Common myeloid progenitor, CD34-positive (primary cell): ENCODE measurements at regions not wholly inside any gene's neighbourhood (a gene's known extent, or its start where the extent isn't known, plus 50 kb on each side); places are given as distances from the start of the nearest gene placed in this dataset.
"Not testable (repeated sequence)": the region's sequence is repeated elsewhere in the genome, so short reads cannot be mapped to it uniquely, and the experiment has no call there.

Experiments used
- CTCF ChIA-PET: fragments of 350-600 bp; sonication (Branson Sonifier 250); formaldehyde crosslinking; loops from one replicate; lab custom pipeline; 2021; ENCODE audit warnings: antibody characterized with exemption; lab: Charles Lee
- POLR2A ChIA-PET: fragments of 350-600 bp; sonication (Branson Sonifier 250); formaldehyde crosslinking; loops from one replicate; lab custom pipeline; 2021; ENCODE audit warnings: antibody characterized with exemption; lab: Charles Lee
- DNase-seq, 3 donors: peaks; one replicate each; pipeline versions ENCODE4 v3.0.0 to v3.0.0-alpha.2; 2013
- H3K27ac ChIP-seq, 2 experiments: 1 replicate in 1 of 2; 2 replicates in 1 of 2; pipeline ENCODE4 v1.7.0; 2013; ENCODE audit warnings: inconsistent platforms in 2 of 2, low read length in 2 of 2, mild to moderate bottlenecking in 2 of 2, low read depth in 1 of 2, moderate library complexity in 1 of 2; ENCODE audit not compliant: severe bottlenecking in 2 of 2, insufficient read depth in 1 of 2, poor library complexity in 1 of 2
- H3K27me3 ChIP-seq, 5 experiments: replicated peaks in 2 of 5; 1 replicate in 3 of 5; 2 replicates in 2 of 5; pipeline versions ENCODE4 v1.6.1 to v1.7.0; 2013; ENCODE audit warnings: low read length in 4 of 5, mild to moderate bottlenecking in 2 of 5, moderate library complexity in 2 of 5, inconsistent platforms in 1 of 5; ENCODE audit not compliant: insufficient read depth in 5 of 5, control insufficient read depth in 4 of 5
- H3K36me3 ChIP-seq, 4 experiments: 1 replicate in 2 of 4; 2 replicates in 2 of 4; pipeline versions ENCODE4 v1.6.1 to v1.7.0; 2013; ENCODE audit warnings: low read length in 3 of 4, control low read depth in 1 of 4, mild to moderate bottlenecking in 1 of 4; ENCODE audit not compliant: control insufficient read depth in 4 of 4, insufficient read depth in 4 of 4
- H3K4me1 ChIP-seq, 4 experiments: 1 replicate in 3 of 4; 2 replicates in 1 of 4; pipeline versions ENCODE4 v1.6.1 to v1.7.1; 2013; ENCODE audit warnings: low read length in 3 of 4, mild to moderate bottlenecking in 3 of 4, control low read depth in 1 of 4, inconsistent platforms in 1 of 4, moderate library complexity in 1 of 4; ENCODE audit not compliant: control insufficient read depth in 4 of 4, insufficient read depth in 4 of 4; ENCODE audit errors: control extremely low read depth in 1 of 4
- H3K4me3 ChIP-seq, 7 experiments: 1 replicate in 4 of 7; 2 replicates in 3 of 7; pipeline versions ENCODE4 v1.5.1 to v1.7.0; 2013; ENCODE audit warnings: mild to moderate bottlenecking in 7 of 7, low read length in 6 of 7, moderate library complexity in 6 of 7, inconsistent platforms in 2 of 7, low read depth in 2 of 7, control low read depth in 1 of 7; ENCODE audit not compliant: insufficient read depth in 4 of 7, control insufficient read depth in 1 of 7; ENCODE audit errors: extremely low read depth in 1 of 7
- H3K9me3 ChIP-seq, 5 experiments: 1 replicate in 4 of 5; 2 replicates in 1 of 5; pipeline versions ENCODE4 v1.6.1 to v1.7.1; 2013; ENCODE audit warnings: low read length in 4 of 5, mild to moderate bottlenecking in 2 of 5, inconsistent platforms in 1 of 5, low read depth in 1 of 5, moderate library complexity in 1 of 5; ENCODE audit not compliant: control insufficient read depth in 4 of 5, insufficient read depth in 2 of 5; ENCODE audit errors: control extremely low read depth in 1 of 5
- WGBS: methylation state at CpG from one replicate; pipeline ENCODE4 v1.1.5; 2013; ENCODE audit not compliant: insufficient coverage; 5-methylcytosine and 5-hydroxymethylcytosine counted together

GRCh38 chr10:21423338-21423737 lies 102.1 kb downstream of the SKIDA1 start:
- WGBS = 59% methylated on average over 2 of the region's 2 CpGs
- Histone ChIP-seq H3K27me3 (no peaks in the 10 kb centered on the region), H3K4me1 (no peaks in the 10 kb centered on the region), H3K4me3 (no peak overlapping the region), H3K36me3 (no peaks in the 10 kb centered on the region), H3K9me3 (peaks cover 0 to 12% (median 0%) of the 10 kb centered on the region in 5 experiments), H3K27ac (no peak overlapping the region)
- ChIA-PET POLR2A (no interaction called here), CTCF (no interaction called here)
- no peak for DNase-seq

DNA sequence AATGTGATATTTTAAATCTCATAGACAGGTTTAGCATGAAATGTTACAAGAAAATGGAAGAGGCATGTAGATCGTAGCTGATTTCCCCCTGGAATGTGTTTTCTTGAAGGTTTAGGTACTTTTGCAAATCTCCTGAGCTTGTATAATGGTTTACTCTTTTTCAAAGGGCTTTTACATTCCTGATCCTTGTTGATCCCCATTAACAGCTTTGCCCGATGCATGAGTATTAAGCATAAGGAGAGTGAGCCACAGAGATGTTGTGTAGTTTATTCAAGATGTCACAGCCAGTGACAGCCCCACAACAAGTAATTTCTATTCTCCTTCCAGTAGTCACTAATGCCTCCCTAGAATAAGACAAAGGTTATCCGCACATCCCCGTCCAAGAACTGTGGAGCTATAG lies 103.7 kb downstream of the SKIDA1 start:
- H3K9me3 ChIP-seq = peaks cover 0 to 3% (median 0%) of the 10 kb centered on the region in 5 experiments
- WGBS = 94% methylated on average over 2 of the region's 4 CpGs
- no peaks in the 10 kb centered on the region for H3K27me3 ChIP-seq
- no peaks in the 10 kb centered on the region for H3K4me1 ChIP-seq
- no peak for DNase-seq
- no peak overlapping the region for H3K4me3 ChIP-seq
- POLR2A ChIA-PET = no interaction called here
- CTCF ChIA-PET = no interaction called here
- no peaks in the 10 kb centered on the region for H3K36me3 ChIP-seq
- H3K27ac ChIP-seq = no peak overlapping the region

GRCh38 chr10:21421016-21421415 lies 104.5 kb downstream of the SKIDA1 start:
- Histone ChIP-seq H3K9me3 (no peaks in the 10 kb centered on the region), H3K4me1 (no peaks in the 10 kb centered on the region), H3K27me3 (no peaks in the 10 kb centered on the region), H3K36me3 (no peaks in the 10 kb centered on the region), H3K4me3 (no peak overlapping the region), H3K27ac (no peak overlapping the region)
- no peak for DNase-seq
- 100% methylated on average over 1 of the region's 2 CpGs for WGBS
- CTCF ChIA-PET = no interaction called here
- POLR2A ChIA-PET = no interaction called here

DNA sequence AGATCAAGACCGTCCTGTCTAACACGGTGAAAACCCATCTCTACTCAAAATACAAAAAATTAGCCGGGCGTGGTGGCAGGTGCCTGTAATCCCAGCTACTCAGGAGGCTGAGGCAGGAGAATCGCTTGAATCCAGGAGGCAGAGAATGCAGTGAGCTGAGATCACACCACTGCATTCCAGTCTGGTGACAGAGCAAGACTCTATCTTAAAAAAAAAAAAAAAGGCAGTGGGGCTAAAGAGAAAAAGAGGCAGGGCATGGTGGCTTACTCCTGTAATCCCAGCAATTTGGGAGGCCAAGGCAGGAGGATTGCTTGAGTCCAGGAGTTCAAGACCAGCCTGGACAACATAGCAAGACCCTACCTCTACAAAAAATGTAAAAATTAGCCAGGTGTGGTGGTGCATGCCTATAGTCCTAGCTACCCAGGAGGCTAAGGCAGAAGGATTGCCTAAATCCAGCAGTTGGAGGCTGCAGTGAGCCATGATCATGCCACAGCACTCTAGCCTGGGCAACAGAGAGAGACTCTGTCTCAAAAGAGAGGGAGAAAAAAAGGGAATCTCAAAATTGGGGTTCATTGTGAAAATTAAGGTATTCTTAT lies 106.4 kb downstream of the SKIDA1 start:
- H3K27me3 ChIP-seq, POLR2A ChIA-PET, H3K36me3 ChIP-seq, CTCF ChIA-PET, H3K27ac ChIP-seq, H3K4me1 ChIP-seq, DNase-seq, H3K4me3 ChIP-seq, H3K9me3 ChIP-seq: not testable (repeated sequence)
- WGBS = 92% methylated on average over 5 of the region's 5 CpGs

GRCh38 chr10:21417172-21417712 lies 108.2 kb downstream of the SKIDA1 start:
- Histone ChIP-seq H3K36me3 (no peaks in the 10 kb centered on the region), H3K27me3 (no peaks in the 10 kb centered on the region), H3K9me3 (no peaks in the 10 kb centered on the region), H3K4me3 (no peak overlapping the region), H3K27ac (no peak overlapping the region), H3K4me1 (no peaks in the 10 kb centered on the region)
- WGBS = no CpG with 5 or more reads among the region's 6 CpGs
- POLR2A ChIA-PET = no interaction called here
- CTCF ChIA-PET = no interaction called here
- no peak for DNase-seq

- ChIA-PET POLR2A (no interaction called here), CTCF (no interaction called here)
- WGBS = no CpG with 5 or more reads among the region's 2 CpGs
- no peak overlapping the region for H3K4me3 ChIP-seq
- H3K27ac ChIP-seq = no peak overlapping the region
- H3K9me3 ChIP-seq = no peaks in the 10 kb centered on the region
- no peaks in the 10 kb centered on the region for H3K4me1 ChIP-seq
- H3K36me3 ChIP-seq = no peaks in the 10 kb centered on the region
- DNase-seq = no peak
- no peaks in the 10 kb centered on the region for H3K27me3 ChIP-seq
Measured at GRCh38 chr10:21413680-21414079, 111.8 kb downstream of the SKIDA1 start.

DNA sequence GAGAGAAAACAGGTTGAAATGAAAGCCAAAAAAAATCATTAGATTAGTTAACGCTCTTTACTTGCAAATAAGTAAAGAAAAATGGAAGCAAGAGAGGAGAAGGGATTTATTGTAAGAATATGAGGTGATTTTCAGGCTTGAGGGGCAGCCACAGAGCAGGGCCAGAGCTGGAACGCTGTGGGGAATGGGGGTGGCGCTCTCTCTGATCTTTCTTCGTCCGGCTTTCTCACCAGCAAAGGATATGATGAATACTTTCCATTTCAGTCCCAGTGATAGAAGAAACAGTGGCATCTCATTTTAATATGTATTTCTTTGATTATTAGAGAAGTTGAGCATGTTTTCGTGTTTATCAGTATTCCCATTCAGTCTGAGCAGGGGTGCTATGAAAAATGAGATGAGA lies 112.2 kb downstream of the SKIDA1 start:
- H3K36me3 ChIP-seq = no peaks in the 10 kb centered on the region
- ChIA-PET CTCF (no interaction called here), POLR2A (no interaction called here)
- no peak overlapping the region for H3K27ac ChIP-seq
- no peaks in the 10 kb centered on the region for H3K9me3 ChIP-seq
- no peak overlapping the region for H3K4me3 ChIP-seq
- H3K4me1 ChIP-seq = no peaks in the 10 kb centered on the region
- DNase-seq = no peak
- WGBS = 90% methylated on average over 2 of the region's 6 CpGs
- no peaks in the 10 kb centered on the region for H3K27me3 ChIP-seq
